SU-DHL-6 (cell line): ENCODE measurements at regions not wholly inside any gene's neighbourhood (a gene's known extent, or its start where the extent isn't known, plus 50 kb on each side); places are given as distances from the start of the nearest gene placed in this dataset.

Experiments used
- H2AFZ ChIP-seq: fragments of 200-600 bp; sonication (generic); 2 replicates; pipeline ENCODE4 v1.6.1; 2014; ENCODE audit warnings: low read depth, mild to moderate bottlenecking, moderate library complexity, mixed read lengths, antibody characterized with exemption, low read length; ENCODE audit not compliant: severe bottlenecking
- H3F3A ChIP-seq: fragments of 200-600 bp; shearing (Covaris generic); 2 replicates; pipeline ENCODE4 v1.6.0; 2016; ENCODE audit warnings: antibody characterized with exemption, mild to moderate bottlenecking; ENCODE audit not compliant: insufficient read depth
- H3K27ac ChIP-seq: fragments of 200-600 bp; sonication (generic); 2 replicates; pipeline ENCODE4 v1.5.1; 2016; ENCODE audit warnings: low read depth, mild to moderate bottlenecking, low read length, moderate library complexity, mixed read lengths
- H3K27me3 ChIP-seq: fragments of 200-600 bp; sonication (generic), shearing (Covaris generic); 2 replicates; pipeline ENCODE4 v1.6.0; 2014; ENCODE audit warnings: mild to moderate bottlenecking, low read length
- H3K36me3 ChIP-seq: fragments of 200-600 bp; sonication (generic); 2 replicates; pipeline ENCODE4 v1.6.1; 2014; ENCODE audit warnings: mild to moderate bottlenecking, low read length, mixed read lengths
- H3K4me2 ChIP-seq: fragments of 300-600, 200-600 bp; shearing (Covaris generic), sonication (generic); 2 replicates; pipeline ENCODE4 v1.6.0; 2014; ENCODE audit warnings: low read length, low read depth, mild to moderate bottlenecking; ENCODE audit not compliant: poor library complexity, severe bottlenecking
- H3K4me3 ChIP-seq: fragments of 200-600 bp; sonication (generic); 2 replicates; pipeline ENCODE4 v1.5.1; 2014; ENCODE audit warnings: antibody characterized with exemption, low read length, mild to moderate bottlenecking, mixed read lengths; ENCODE audit not compliant: insufficient read depth, poor library complexity, severe bottlenecking
- H3K79me2 ChIP-seq: fragments of 200-600 bp; sonication (generic); 2 replicates; pipeline ENCODE4 v1.6.1; 2014; ENCODE audit warnings: mild to moderate bottlenecking, low read length, moderate library complexity; ENCODE audit not compliant: insufficient read depth
- H3K9ac ChIP-seq: fragments of 200-600 bp; sonication (generic); 2 replicates; pipeline ENCODE4 v1.7.0; 2014; ENCODE audit warnings: mild to moderate bottlenecking, low read length
- H3K9me2 ChIP-seq: fragments of 200-600 bp; sonication (generic); replicated peaks from 2 replicates; pipeline ENCODE4 v1.6.1; 2014; ENCODE audit warnings: low read length; ENCODE audit not compliant: insufficient read depth
- H3K9me3 ChIP-seq: fragments of 200-600 bp; sonication (generic); 2 replicates; pipeline ENCODE4 v1.6.1; 2014; ENCODE audit warnings: low read length, mixed read lengths; ENCODE audit not compliant: insufficient read depth
- H4K20me1 ChIP-seq: fragments of 200-600 bp; sonication (generic); 2 replicates; pipeline ENCODE4 v1.6.1; 2014; ENCODE audit warnings: low read depth, mild to moderate bottlenecking, antibody characterized with exemption, low read length, moderate library complexity, mixed read lengths
- CTCF ChIP-seq: fragments of 200-600 bp; sonication (generic); IDR thresholded peaks from one replicate; pipeline ENCODE4 v1.5.1; 2017; ENCODE audit warnings: antibody characterized with exemption, mild to moderate bottlenecking, low read length, moderate library complexity; ENCODE audit not compliant: insufficient read depth, poor library complexity, severe bottlenecking
- EZH2phosphoT487 ChIP-seq: fragments of 200-600 bp; sonication (generic), shearing (Covaris generic); conservative IDR thresholded peaks from 2 replicates; pipeline ENCODE4 v1.6.1; 2018; ENCODE audit warnings: mild to moderate bottlenecking, antibody characterized with exemption, low read length, moderate library complexity, mixed read lengths

GRCh38 chr5:105263515-105263914, 1700.9 kb upstream of the NUDT12 start:
- no peaks in the 10 kb centered on the region for H3F3A ChIP-seq
- H2AFZ ChIP-seq: no peak overlapping the region
- no peaks in the 10 kb centered on the region for H3K9me2 ChIP-seq
- H3K27me3 ChIP-seq: no peaks in the 10 kb centered on the region
- TF ChIP-seq CTCF: no peak
- no peak for TF ChIP-seq EZH2phosphoT487
- H3K4me3 ChIP-seq: no peak overlapping the region
- H3K4me2 ChIP-seq: no peak overlapping the region
- no peaks in the 10 kb centered on the region for H4K20me1 ChIP-seq
- H3K9ac ChIP-seq: no peak overlapping the region
- no peak overlapping the region for H3K27ac ChIP-seq
- H3K9me3 ChIP-seq: no peaks in the 10 kb centered on the region
- no peaks in the 10 kb centered on the region for H3K79me2 ChIP-seq
- H3K36me3 ChIP-seq: no peaks in the 10 kb centered on the region

DNA sequence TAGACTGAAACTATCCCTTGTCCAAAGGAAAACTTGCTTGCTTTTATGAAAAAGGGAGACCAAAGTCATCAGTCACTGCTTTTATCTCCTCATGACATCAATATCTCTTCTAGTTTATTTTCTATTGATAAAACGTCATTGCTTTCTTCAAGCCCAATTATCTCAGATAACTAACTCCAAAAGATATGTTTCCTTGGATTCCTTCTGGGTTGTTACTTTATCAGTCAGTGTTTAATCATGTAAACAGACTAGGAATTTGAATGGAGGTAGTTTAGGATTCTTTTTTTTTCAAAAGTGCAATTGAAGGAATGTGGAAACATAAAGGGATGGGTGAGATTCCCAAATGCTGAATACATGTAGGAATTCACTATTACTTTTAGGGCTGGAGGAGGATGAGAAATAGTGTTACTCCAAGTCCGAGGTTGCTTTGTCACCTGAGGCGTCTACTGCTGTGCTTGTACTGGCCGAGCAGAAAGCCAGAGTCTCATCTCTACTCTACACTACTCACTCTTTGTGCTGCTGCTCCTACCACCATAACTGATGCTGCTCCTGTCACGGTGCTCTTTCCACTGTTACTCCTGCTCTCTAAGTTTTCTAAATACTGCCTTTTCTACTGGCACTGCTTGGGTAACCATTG, 1697.1 kb upstream of the NUDT12 start:
- Histone ChIP-seq H3K27ac (no peak overlapping the region), H4K20me1 (no peaks in the 10 kb centered on the region), H3K79me2 (no peaks in the 10 kb centered on the region), H2AFZ (no peak overlapping the region), H3K4me2 (no peak overlapping the region), H3K9me3 (no peaks in the 10 kb centered on the region), H3K9me2 (no peaks in the 10 kb centered on the region), H3K4me3 (no peak overlapping the region), H3K27me3 (no peaks in the 10 kb centered on the region), H3K36me3 (no peaks in the 10 kb centered on the region), H3F3A (no peaks in the 10 kb centered on the region), H3K9ac (no peak overlapping the region)
- TF ChIP-seq EZH2phosphoT487 (no peak), CTCF (no peak)

DNA sequence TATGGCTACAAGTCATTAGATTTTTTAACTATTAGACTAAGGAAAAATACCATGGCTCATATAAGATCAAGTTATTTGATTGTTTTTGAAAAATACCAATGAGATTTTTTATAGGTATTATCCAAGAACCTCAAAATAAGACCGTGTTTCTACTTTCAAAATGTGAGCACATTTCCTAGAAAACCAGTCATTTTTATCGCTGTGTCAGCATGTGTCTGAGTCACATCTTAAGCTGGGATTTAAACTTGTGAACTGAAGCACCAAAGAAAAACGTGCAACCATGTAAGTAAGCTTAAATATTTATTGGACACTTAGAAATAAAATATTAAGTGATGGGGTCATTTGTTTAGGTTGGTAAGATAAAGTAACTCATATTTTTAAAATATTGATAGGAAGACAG, 1676.0 kb upstream of the NUDT12 start:
- H4K20me1 ChIP-seq: no peaks in the 10 kb centered on the region
- H3K27ac ChIP-seq: no peak overlapping the region
- no peak overlapping the region for H3K4me3 ChIP-seq

More for the DNA sequence above, 1676.0 kb upstream of the NUDT12 start:
- Histone ChIP-seq H3F3A (no peaks in the 10 kb centered on the region), H3K9me3 (no peaks in the 10 kb centered on the region), H3K27me3 (no peaks in the 10 kb centered on the region), H3K9me2 (no peaks in the 10 kb centered on the region), H3K79me2 (no peaks in the 10 kb centered on the region), H2AFZ (no peak overlapping the region), H3K9ac (no peak overlapping the region), H3K36me3 (no peaks in the 10 kb centered on the region), H3K4me2 (no peak overlapping the region)
- no peak for TF ChIP-seq CTCF
- TF ChIP-seq EZH2phosphoT487: no peak
